GM06990 (cell line): ENCODE measurements at regions not wholly inside any gene's neighbourhood (a gene's known extent, or its start where the extent isn't known, plus 50 kb on each side); places are given as distances from the start of the nearest gene placed in this dataset.

Experiments
- DNase-seq: peaks from one replicate; pipeline ENCODE4 v3.0.0-alpha.2; 2011; ENCODE audit not compliant: insufficient read length; ENCODE audit errors: extremely low read depth
- H3K27me3 ChIP-seq: replicated peaks from 2 replicates; pipeline ENCODE4 v1.6.0; 2011; ENCODE audit warnings: low read length; ENCODE audit not compliant: control insufficient read depth, insufficient read depth
- H3K36me3 ChIP-seq: 2 replicates; pipeline ENCODE4 v1.5.1; 2011; ENCODE audit warnings: low read length; ENCODE audit not compliant: control insufficient read depth, insufficient read depth
- H3K4me3 ChIP-seq: replicated peaks from 2 replicates; pipeline ENCODE4 v1.5.1; 2011; ENCODE audit warnings: low read depth, mild to moderate bottlenecking, control low read depth, low read length
- TF ChIP-seq, protein P1 (sequence below): IDR thresholded peaks from 2 replicates; pipeline ENCODE4 v1.5.1; 2011; ENCODE audit warnings: low read length, control low read depth, mild to moderate bottlenecking, inconsistent platforms; ENCODE audit not compliant: insufficient read depth, poor library complexity, severe bottlenecking

GRCh38 chr1:22349362-22350043 is 102.1 kb upstream of the ZBTB40 start:
- no peak for DNase-seq
- Histone ChIP-seq H3K36me3 (no peaks in the 10 kb centered on the region), H3K4me3 (no peak overlapping the region), H3K27me3 (peaks cover 3% of the 10 kb centered on the region)
- TF ChIP-seq, protein P1, sequence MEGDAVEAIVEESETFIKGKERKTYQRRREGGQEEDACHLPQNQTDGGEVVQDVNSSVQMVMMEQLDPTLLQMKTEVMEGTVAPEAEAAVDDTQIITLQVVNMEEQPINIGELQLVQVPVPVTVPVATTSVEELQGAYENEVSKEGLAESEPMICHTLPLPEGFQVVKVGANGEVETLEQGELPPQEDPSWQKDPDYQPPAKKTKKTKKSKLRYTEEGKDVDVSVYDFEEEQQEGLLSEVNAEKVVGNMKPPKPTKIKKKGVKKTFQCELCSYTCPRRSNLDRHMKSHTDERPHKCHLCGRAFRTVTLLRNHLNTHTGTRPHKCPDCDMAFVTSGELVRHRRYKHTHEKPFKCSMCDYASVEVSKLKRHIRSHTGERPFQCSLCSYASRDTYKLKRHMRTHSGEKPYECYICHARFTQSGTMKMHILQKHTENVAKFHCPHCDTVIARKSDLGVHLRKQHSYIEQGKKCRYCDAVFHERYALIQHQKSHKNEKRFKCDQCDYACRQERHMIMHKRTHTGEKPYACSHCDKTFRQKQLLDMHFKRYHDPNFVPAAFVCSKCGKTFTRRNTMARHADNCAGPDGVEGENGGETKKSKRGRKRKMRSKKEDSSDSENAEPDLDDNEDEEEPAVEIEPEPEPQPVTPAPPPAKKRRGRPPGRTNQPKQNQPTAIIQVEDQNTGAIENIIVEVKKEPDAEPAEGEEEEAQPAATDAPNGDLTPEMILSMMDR = no peak

DNA sequence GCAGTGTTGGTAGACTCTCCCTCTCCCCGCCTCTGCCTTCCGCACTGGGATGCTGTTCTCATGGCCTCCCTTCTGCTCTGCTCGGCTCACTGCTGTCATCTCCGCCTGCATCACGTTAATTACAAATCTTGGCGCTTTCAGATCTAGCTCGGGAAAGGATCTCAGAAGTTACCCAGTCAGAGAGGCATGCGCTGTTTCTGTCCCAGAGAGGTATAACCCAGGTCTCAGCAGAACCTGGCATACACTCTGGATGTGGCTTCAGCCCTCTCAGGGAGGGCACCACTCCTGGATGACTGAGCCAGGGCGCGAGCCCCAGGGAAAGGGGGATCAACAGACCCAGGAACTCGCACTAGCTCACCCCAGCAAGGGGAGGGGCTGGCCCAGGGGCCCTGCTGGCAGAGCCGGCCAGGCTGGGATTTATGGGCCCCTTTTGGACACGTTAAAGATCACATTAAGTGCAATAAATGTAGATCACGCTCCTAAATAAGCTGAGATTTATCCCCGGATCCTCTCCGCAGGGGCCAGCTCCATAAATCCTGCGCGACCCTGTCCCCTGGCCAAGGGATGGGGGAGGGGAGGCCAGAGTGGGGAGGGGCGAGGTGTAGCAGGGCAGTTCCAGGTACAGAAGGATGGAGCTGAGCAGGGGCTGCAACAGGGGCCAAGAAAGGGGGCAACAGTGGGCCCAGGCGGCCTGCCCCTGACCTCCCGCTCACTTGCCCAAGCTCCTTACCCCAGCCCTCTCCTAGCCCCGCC is 101.3 kb upstream of the ZBTB40 start:
- Histone ChIP-seq H3K4me3 (no peak overlapping the region), H3K27me3 (peaks cover 3% of the 10 kb centered on the region), H3K36me3 (no peaks in the 10 kb centered on the region)
- TF ChIP-seq, protein P1 = no peak
- no peak for DNase-seq

DNA sequence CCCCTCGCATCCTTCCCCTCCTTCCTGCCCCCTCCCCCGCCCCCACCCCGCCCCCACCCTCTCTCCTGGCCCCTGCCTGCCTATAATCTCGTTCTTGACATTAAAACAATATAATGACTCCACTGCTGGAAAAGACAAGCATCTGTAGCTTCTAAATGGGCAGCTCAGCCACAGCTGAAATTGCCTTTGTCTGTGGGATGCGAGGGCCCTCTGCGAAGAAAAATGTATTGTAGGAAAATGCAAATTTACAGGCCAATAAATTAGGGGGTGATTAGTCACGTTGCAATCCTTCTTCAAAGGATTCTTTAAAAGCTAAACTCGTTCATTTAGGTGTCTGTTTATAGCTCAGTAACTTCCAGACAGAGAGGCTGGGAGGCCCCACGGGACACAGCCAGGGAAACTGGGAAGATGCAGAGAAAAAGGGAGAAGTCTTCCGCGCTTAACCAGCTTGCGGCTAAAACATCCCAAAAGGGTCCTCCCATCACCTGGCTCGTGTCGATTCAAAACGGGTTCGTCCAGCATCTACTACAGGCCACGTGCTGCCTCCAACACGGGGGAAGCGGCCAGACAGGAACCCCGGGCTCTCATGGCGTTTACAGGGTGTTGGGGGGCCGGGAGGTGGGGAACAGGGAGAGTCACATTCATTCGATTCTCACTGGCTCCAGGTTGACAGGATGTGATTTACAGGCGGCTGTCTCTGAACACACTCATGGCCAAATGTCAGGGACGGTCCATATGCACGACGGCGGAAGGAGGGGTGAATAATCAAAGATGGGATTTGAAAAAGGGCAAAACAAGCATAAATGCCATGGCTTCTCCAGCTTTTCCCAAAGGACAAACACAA is 100.5 kb upstream of the ZBTB40 start:
- TF ChIP-seq, protein P1 = no peak
- H3K36me3 ChIP-seq = no peaks in the 10 kb centered on the region
- no peak overlapping the region for H3K4me3 ChIP-seq
- DNase-seq = no peak
- peaks cover 3% of the 10 kb centered on the region for H3K27me3 ChIP-seq

DNA sequence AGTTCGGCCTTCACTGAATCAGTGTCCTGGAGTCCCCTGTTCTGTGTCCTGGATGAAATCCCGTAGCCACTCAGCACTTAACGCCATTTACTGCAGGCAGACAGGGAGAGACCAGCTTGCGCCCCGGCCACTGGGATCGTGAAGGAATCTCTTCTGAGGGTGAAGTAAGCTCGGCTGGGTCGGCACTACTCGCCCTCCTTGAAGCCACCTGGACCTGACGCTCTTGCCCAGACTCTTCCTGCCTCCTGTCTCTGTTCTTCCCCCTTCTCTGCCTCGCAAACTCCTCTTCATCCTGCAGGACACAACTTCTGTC is 99.9 kb upstream of the ZBTB40 start:
- H3K27me3 ChIP-seq = peaks cover 3% of the 10 kb centered on the region
- H3K36me3 ChIP-seq = no peaks in the 10 kb centered on the region
- no peak for DNase-seq
- H3K4me3 ChIP-seq = no peak overlapping the region
- TF ChIP-seq, protein P1 = no peak

DNA sequence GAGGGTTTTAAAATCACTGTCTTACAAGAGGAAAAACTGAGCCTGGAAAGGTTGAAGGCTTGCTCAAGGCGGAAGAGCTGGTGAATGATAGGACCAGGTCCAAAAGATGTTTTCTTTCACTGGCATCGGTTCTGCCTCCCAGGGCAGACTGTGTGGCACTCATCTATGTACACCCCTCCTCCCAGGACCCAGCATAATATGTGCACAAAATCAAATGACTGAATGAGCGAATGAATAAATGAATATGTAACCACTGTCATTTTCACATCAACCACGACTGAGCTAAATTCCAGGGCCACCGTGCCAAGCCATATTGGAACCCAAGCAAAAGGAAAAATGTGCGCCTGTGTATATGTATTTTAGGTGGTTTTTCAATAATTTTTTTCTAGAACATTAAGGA is 99.3 kb upstream of the ZBTB40 start:
- no peaks in the 10 kb centered on the region for H3K36me3 ChIP-seq
- H3K4me3 ChIP-seq = no peak overlapping the region
- no peak for DNase-seq
- peaks cover 3% of the 10 kb centered on the region for H3K27me3 ChIP-seq
- TF ChIP-seq, protein P1 = no peak
